Adipocyte (in vitro differentiated cells): ENCODE measurements at regions not wholly inside any gene's neighbourhood (a gene's known extent, or its start where the extent isn't known, plus 50 kb on each side); places are given as distances from the start of the nearest gene placed in this dataset.

ENCODE experiments used
- DNase-seq: peaks from one replicate; pipeline ENCODE4 v3.0.0-alpha.2; 2015; ENCODE audit warnings: low read depth
- H3K27me3 ChIP-seq: replicated peaks from 2 replicates; pipeline ENCODE4 v1.7.0; 2013; ENCODE audit warnings: mild to moderate bottlenecking, low read length, moderate library complexity; ENCODE audit not compliant: control insufficient read depth, insufficient read depth
- H3K36me3 ChIP-seq: 2 replicates; pipeline ENCODE4 v1.7.0; 2013; ENCODE audit warnings: low read length, mild to moderate bottlenecking, moderate library complexity; ENCODE audit not compliant: control insufficient read depth, insufficient read depth, severe bottlenecking
- H3K4me1 ChIP-seq: 2 replicates; pipeline ENCODE4 v1.7.0; 2013; ENCODE audit warnings: mild to moderate bottlenecking, low read length, moderate library complexity; ENCODE audit not compliant: control insufficient read depth, insufficient read depth
- H3K4me3 ChIP-seq: 2 replicates; pipeline ENCODE4 v1.7.0; 2013; ENCODE audit warnings: mild to moderate bottlenecking, low read length, moderate library complexity
- H3K9ac ChIP-seq: 2 replicates; pipeline ENCODE4 v1.7.0; 2013; ENCODE audit warnings: mild to moderate bottlenecking, low read length, moderate library complexity
- H3K9me3 ChIP-seq: 2 replicates; pipeline ENCODE4 v1.7.0; 2013; ENCODE audit warnings: mild to moderate bottlenecking, low read length, moderate library complexity; ENCODE audit not compliant: control insufficient read depth

- Histone ChIP-seq H3K4me3 (no peak overlapping the region), H3K9me3 (no peaks in the 10 kb centered on the region), H3K9ac (no peak overlapping the region), H3K27me3 (no peaks in the 10 kb centered on the region), H3K36me3 (no peaks in the 10 kb centered on the region), H3K4me1 (no peaks in the 10 kb centered on the region)
- no peak for DNase-seq
These were observed 965.4 kb upstream of the TMPRSS15 start for GRCh38 chr21:19368944-19369343.

DNA sequence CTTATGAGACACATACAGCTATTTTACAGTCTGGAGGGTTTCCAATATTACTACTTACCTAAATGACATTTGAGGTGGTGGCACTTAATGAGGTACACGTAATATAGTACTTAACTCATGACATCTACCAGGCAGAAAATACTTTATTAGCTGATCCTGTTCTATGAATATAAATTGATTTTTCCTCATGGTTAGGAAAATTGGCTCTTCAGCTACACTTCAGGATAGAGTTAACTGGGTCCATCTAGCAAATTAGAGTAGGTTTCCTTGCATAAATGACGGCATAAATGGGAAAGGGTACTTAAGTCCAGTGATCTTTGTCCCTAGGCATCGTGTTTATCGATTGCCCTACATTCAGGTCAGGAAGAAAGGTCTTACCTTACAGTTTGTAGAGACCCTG lies 988.8 kb upstream of the TMPRSS15 start:
- no peak for DNase-seq
- no peaks in the 10 kb centered on the region for H3K27me3 ChIP-seq
- no peak overlapping the region for H3K9ac ChIP-seq
- H3K4me3 ChIP-seq, result no peak overlapping the region
- no peaks in the 10 kb centered on the region for H3K4me1 ChIP-seq
- no peaks in the 10 kb centered on the region for H3K9me3 ChIP-seq
- no peaks in the 10 kb centered on the region for H3K36me3 ChIP-seq

DNA sequence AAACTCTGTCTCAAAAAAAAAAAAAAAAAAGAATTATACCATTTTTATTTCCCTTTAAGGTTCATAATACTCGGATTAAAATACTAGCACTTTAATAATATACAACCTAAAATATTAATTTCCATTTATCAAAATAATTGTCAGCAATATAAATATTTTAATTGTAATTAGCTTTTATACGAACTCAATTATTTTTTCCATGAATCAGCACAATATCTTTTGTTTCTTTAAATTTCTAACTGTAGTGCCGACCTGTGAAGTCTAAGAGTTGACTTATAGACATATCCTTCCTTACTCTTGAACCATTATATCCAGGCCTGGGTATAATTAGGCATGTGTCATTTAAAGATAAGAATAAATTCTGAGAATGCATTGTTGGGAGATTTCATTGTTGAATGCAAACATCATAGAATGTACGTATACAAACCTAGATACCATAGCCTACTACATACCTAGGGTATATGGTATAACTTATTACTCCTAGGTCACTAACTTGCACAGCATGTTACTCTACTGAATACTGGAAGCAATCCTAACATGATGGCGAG lies 996.7 kb upstream of the TMPRSS15 start:
- no peak overlapping the region for H3K4me3 ChIP-seq
- no peak for DNase-seq
- H3K36me3 ChIP-seq, result no peaks in the 10 kb centered on the region
- no peaks in the 10 kb centered on the region for H3K4me1 ChIP-seq
- H3K9ac ChIP-seq, result no peak overlapping the region
- no peaks in the 10 kb centered on the region for H3K9me3 ChIP-seq
- H3K27me3 ChIP-seq, result no peaks in the 10 kb centered on the region

DNA sequence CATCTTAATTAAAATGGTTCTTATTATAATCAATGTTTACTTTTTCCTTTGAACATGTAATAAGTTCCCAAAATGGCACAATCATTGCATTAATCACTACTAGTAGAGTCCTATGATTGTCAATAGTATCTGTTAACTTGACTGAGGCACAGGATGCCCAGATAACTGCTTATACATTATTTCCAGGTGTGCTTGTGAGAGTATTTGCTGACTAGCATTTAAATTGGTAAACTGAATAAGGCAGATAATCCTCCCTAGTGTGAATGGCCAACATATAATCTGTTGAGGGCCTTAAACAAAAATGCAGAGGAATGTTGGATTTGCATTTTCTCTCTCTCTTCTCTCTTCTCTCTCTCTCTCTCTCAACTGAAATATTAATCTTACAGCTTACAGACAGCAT lies 999.3 kb upstream of the TMPRSS15 start:
- Histone ChIP-seq H3K9me3 (no peaks in the 10 kb centered on the region), H3K36me3 (no peaks in the 10 kb centered on the region), H3K9ac (no peak overlapping the region), H3K4me1 (no peaks in the 10 kb centered on the region), H3K4me3 (no peak overlapping the region), H3K27me3 (no peaks in the 10 kb centered on the region)
- no peak for DNase-seq

GRCh38 chr21:19405326-19405725 lies 1001.7 kb upstream of the TMPRSS15 start:
- DNase-seq, result no peak
- Histone ChIP-seq H3K9me3 (no peaks in the 10 kb centered on the region), H3K4me1 (no peaks in the 10 kb centered on the region), H3K36me3 (no peaks in the 10 kb centered on the region), H3K9ac (no peak overlapping the region), H3K27me3 (no peaks in the 10 kb centered on the region), H3K4me3 (no peak overlapping the region)

GRCh38 chr21:19420565-19420964 lies 1017.0 kb upstream of the TMPRSS15 start:
- H3K4me3 ChIP-seq, result no peak overlapping the region
- H3K36me3 ChIP-seq, result no peaks in the 10 kb centered on the region
- DNase-seq, result no peak
- peaks cover 4% of the 10 kb centered on the region for H3K9me3 ChIP-seq
- H3K4me1 ChIP-seq, result no peaks in the 10 kb centered on the region
- no peak overlapping the region for H3K9ac ChIP-seq
- no peaks in the 10 kb centered on the region for H3K27me3 ChIP-seq

DNA sequence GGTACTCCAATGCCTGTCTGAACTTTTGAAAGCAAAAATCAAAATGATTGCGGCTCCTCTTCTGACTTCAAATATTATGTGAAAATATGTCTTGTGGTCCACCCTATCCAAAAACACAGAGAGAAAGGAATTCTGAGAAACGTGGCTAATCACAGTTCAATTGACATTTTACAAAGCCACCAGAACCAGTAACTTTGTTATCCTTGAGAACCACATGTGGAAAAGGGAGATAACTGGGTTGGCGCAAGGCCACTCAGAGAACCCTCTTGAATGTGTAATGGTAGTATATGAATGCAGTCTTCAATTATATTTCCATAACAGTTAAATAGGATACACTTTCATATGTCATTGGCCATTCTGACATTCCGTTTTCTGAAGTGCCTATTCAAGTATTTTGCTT lies 1030.0 kb upstream of the TMPRSS15 start:
- Histone ChIP-seq H3K9me3 (no peaks in the 10 kb centered on the region), H3K27me3 (no peaks in the 10 kb centered on the region), H3K4me3 (no peak overlapping the region), H3K4me1 (no peaks in the 10 kb centered on the region), H3K36me3 (no peaks in the 10 kb centered on the region), H3K9ac (no peak overlapping the region)
- no peak for DNase-seq

DNA sequence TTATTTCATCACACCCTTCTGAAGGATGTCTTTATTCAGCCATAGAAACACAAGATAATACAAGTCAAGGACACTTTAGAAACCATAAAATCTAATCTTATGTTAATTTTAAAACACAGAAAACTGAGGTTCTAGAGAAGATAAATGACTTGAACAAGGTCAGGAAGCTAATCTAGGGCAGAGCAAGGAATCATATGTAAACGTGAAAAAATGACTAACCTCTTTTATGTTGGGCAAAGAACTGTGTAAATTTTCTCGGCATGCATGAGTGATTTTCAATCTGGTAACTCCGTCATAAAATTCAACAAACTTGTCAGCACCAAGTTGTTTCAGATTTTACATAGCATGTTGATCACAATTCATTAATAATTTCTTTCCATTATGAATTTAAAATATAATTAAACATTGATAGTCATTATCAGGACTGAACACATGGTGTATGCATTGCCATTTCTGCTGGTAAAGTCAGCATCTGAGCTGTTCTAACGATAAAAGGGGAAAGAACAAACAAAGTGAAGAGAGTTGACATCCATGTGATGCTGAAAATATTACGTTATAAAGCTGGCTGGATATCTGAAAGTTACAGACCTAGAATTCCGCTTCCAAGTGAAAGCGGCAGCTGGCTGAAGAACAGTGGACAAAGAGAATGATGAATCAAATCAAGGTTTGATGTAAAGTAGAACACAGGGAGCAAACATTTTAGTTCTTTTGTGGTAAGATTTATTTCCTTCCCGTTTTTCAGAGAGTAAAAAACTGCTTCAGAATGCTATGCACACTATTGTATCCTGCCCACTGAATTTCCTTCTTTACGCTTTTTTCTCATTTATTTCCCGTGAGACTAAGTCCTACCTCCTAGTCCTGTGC lies 1037.4 kb upstream of the TMPRSS15 start:
- H3K36me3 ChIP-seq, result no peaks in the 10 kb centered on the region
- H3K9me3 ChIP-seq, result no peaks in the 10 kb centered on the region
- H3K27me3 ChIP-seq, result no peaks in the 10 kb centered on the region
- no peak overlapping the region for H3K4me3 ChIP-seq
- no peaks in the 10 kb centered on the region for H3K4me1 ChIP-seq
- H3K9ac ChIP-seq, result no peak overlapping the region
- DNase-seq, result no peak

DNA sequence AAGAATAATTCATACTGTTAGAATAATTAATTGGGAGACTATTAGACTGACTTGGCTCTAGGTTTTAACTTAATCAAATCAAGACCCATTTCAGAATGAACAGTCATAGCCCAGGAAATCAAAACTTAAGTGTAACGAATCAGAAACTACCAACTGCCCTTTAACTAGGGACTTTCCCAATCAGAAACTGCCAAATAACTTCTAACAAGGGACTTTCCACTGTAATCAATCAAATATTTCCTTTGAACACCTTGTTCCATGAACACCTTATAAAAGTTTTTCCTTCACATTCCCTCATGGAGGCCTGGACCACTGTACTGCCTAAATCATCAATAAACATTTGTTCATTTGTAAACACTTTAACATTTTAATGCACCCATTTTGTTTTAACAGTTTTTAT lies 1054.7 kb upstream of the TMPRSS15 start:
- no peak overlapping the region for H3K4me3 ChIP-seq
- H3K9ac ChIP-seq, result no peak overlapping the region
- H3K27me3 ChIP-seq, result no peaks in the 10 kb centered on the region
- no peaks in the 10 kb centered on the region for H3K36me3 ChIP-seq
- no peaks in the 10 kb centered on the region for H3K4me1 ChIP-seq
- no peaks in the 10 kb centered on the region for H3K9me3 ChIP-seq
- DNase-seq, result no peak

DNA sequence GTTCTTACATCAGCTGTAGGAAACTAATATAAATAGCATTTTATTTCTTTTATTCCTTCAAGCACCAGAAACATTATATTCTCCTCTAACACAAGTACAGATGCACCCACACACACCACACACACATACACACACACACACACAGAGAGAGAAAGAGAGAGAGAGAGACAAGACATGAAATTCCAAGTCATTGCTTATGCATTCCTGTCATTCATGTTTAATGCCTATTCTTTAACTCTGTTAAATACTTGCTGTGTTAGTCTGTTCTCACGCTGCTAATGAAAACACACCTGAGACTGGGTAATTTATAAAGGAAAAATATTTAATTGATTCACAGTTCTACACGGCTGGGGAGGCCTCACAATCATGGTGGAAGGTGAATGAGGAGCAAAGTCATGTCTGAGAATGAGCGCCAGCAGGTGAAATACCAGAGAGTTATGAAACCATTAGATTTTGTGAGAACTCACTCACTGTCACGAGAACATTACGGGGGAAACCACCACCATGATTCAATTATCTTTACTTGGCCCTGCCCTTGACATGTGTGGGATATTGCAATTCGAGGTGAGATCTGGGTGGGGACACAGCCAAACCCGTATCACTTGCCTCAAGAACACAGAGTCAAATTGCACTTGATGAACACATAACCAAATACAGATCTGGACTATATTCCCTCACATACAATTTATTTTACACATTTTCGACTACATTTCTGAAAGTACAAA lies 1058.1 kb upstream of the TMPRSS15 start:
- DNase-seq, result no peak
- Histone ChIP-seq H3K9me3 (no peaks in the 10 kb centered on the region), H3K36me3 (no peaks in the 10 kb centered on the region), H3K4me3 (no peak overlapping the region), H3K4me1 (no peaks in the 10 kb centered on the region), H3K27me3 (no peaks in the 10 kb centered on the region), H3K9ac (no peak overlapping the region)

GRCh38 chr21:19463966-19464365 lies 1060.4 kb upstream of the TMPRSS15 start:
- no peaks in the 10 kb centered on the region for H3K4me1 ChIP-seq
- H3K9me3 ChIP-seq, result no peaks in the 10 kb centered on the region
- no peak for DNase-seq
- H3K9ac ChIP-seq, result no peak overlapping the region
- H3K36me3 ChIP-seq, result no peaks in the 10 kb centered on the region
- H3K27me3 ChIP-seq, result no peaks in the 10 kb centered on the region
- no peak overlapping the region for H3K4me3 ChIP-seq
